MM.1S (cell line): ENCODE measurements at regions not wholly inside any gene's neighbourhood (a gene's known extent, or its start where the extent isn't known, plus 50 kb on each side); places are given as distances from the start of the nearest gene placed in this dataset.

ENCODE experiments used
- DNase-seq: peaks from one replicate; pipeline ENCODE4 v3.0.0-alpha.2; 2015
- H2AFZ ChIP-seq: fragments of 300-600 bp; sonication (generic); 2 replicates; pipeline ENCODE4 v1.6.0; 2016; ENCODE audit warnings: antibody characterized with exemption, low read length
- H3F3A ChIP-seq: fragments of 300-600 bp; sonication (generic); 2 replicates; pipeline ENCODE4 v1.6.1; 2016; ENCODE audit warnings: mild to moderate bottlenecking, antibody characterized with exemption, low read length, moderate library complexity, mixed read lengths; ENCODE audit not compliant: insufficient read depth
- H3K27ac ChIP-seq: fragments of 300-600 bp; sonication (generic); 2 replicates; pipeline ENCODE4 v1.5.1; 2016; ENCODE audit warnings: mild to moderate bottlenecking, low read length
- H3K27me3 ChIP-seq: fragments of 300-600 bp; sonication (generic); replicated peaks from 2 replicates; pipeline ENCODE4 v1.6.0; 2016; ENCODE audit warnings: low read length; ENCODE audit not compliant: insufficient read depth
- H3K36me3 ChIP-seq: fragments of 300-600 bp; sonication (generic); replicated peaks from 2 replicates; pipeline ENCODE4 v1.6.1; 2016; ENCODE audit warnings: mild to moderate bottlenecking, low read length, mixed read lengths; ENCODE audit not compliant: insufficient read depth
- H3K4me1 ChIP-seq: fragments of 300-600 bp; sonication (generic); 2 replicates; pipeline ENCODE4 v1.6.1; 2016; ENCODE audit warnings: low read length, mixed read lengths
- H3K4me2 ChIP-seq: fragments of 300-600 bp; sonication (generic); 2 replicates; pipeline ENCODE4 v1.6.0; 2016; ENCODE audit warnings: low read depth, low read length
- H3K4me3 ChIP-seq: fragments of 300-600 bp; sonication (generic); 2 replicates; pipeline ENCODE4 v1.5.1; 2016; ENCODE audit warnings: low read length, mixed read lengths
- H3K79me2 ChIP-seq: fragments of 300-600 bp; sonication (generic); 2 replicates; pipeline ENCODE4 v1.6.1; 2016; ENCODE audit warnings: mixed run types, low read length, mixed read lengths
- H3K9ac ChIP-seq: fragments of 300-600 bp; sonication (generic); 2 replicates; pipeline ENCODE4 v1.6.1; 2016; ENCODE audit warnings: low read length, mixed read lengths
- H3K9me2 ChIP-seq: fragments of 300-600 bp; sonication (generic); replicated peaks from 2 replicates; pipeline ENCODE4 v1.6.1; 2016; ENCODE audit warnings: mild to moderate bottlenecking, low read length, mixed read lengths; ENCODE audit not compliant: insufficient read depth
- H3K9me3 ChIP-seq: fragments of 300-600 bp; sonication (generic); replicated peaks from 2 replicates; pipeline ENCODE4 v1.6.1; 2016; ENCODE audit warnings: mild to moderate bottlenecking, low read length, mixed read lengths; ENCODE audit not compliant: insufficient read depth
- H4K20me1 ChIP-seq: fragments of 300-600 bp; sonication (generic); 2 replicates; pipeline ENCODE4 v1.6.1; 2016; ENCODE audit warnings: mild to moderate bottlenecking, low read length, moderate library complexity, mixed read lengths; ENCODE audit not compliant: insufficient read depth
- EZH2 ChIP-seq: fragments of 300-600 bp; sonication (generic); optimal IDR thresholded peaks from 2 replicates; pipeline ENCODE3; 2017; ENCODE audit warnings: low read depth, mild to moderate bottlenecking, antibody characterized with exemption, low read length, mixed read lengths
- EZH2phosphoT487 ChIP-seq: fragments of 300-600 bp; sonication (generic); IDR thresholded peaks from 2 replicates; pipeline ENCODE4 v1.6.1; 2018; ENCODE audit warnings: antibody characterized with exemption, low read length
- TF ChIP-seq, protein P1 (sequence below): fragments of 300-600 bp; sonication (generic); IDR thresholded peaks from 2 replicates; pipeline ENCODE4 v1.5.1; 2016; ENCODE audit warnings: antibody characterized with exemption, low read length, mixed read lengths

DNA sequence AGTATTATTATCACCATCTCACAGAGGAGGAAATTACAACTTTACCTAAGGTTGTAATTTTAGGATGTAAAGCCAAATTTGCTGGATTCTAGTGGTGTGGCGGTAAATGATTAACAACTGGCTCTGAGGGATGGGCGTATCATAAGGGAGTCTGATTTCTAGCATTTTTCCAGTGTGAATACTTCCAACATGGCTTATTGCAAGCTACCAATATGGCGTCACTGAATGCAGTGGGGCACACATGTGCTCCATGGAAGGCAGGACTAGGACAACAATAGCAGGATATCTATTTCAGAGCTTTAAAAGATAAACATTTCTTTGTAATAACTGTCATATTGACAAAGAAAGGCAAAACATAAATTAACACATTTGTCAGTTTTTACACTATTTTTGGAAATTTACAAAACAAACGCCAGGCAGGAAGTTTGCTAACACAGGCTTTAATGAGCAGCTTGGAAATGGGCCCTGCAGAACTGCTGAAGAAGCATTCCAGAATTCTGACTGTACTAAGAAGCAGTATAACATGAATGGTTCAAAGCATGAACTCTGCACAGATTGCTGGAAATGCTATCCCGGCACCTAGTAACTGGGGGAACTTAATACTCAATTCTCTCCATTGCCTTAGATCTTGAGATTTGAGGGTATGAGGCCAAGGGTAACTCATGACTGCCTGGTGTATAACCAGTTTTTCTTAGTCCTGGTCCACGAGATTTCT, 439.3 kb upstream of the MAP2 start:
- Histone ChIP-seq H3K9me3 (no peaks in the 10 kb centered on the region), H2AFZ (no peak overlapping the region), H3K9ac (no peak overlapping the region), H3K4me2 (no peak overlapping the region), H3K9me2 (no peaks in the 10 kb centered on the region), H4K20me1 (no peaks in the 10 kb centered on the region), H3K36me3 (no peaks in the 10 kb centered on the region), H3K27me3 (no peaks in the 10 kb centered on the region), H3K79me2 (no peaks in the 10 kb centered on the region), H3F3A (no peaks in the 10 kb centered on the region), H3K4me1 (no peaks in the 10 kb centered on the region), H3K4me3 (no peak overlapping the region), H3K27ac (no peak overlapping the region)
- no peak for DNase-seq
- TF ChIP-seq, protein P1, sequence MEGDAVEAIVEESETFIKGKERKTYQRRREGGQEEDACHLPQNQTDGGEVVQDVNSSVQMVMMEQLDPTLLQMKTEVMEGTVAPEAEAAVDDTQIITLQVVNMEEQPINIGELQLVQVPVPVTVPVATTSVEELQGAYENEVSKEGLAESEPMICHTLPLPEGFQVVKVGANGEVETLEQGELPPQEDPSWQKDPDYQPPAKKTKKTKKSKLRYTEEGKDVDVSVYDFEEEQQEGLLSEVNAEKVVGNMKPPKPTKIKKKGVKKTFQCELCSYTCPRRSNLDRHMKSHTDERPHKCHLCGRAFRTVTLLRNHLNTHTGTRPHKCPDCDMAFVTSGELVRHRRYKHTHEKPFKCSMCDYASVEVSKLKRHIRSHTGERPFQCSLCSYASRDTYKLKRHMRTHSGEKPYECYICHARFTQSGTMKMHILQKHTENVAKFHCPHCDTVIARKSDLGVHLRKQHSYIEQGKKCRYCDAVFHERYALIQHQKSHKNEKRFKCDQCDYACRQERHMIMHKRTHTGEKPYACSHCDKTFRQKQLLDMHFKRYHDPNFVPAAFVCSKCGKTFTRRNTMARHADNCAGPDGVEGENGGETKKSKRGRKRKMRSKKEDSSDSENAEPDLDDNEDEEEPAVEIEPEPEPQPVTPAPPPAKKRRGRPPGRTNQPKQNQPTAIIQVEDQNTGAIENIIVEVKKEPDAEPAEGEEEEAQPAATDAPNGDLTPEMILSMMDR = no peak
- TF ChIP-seq EZH2 (no peak), EZH2phosphoT487 (no peak)

DNA sequence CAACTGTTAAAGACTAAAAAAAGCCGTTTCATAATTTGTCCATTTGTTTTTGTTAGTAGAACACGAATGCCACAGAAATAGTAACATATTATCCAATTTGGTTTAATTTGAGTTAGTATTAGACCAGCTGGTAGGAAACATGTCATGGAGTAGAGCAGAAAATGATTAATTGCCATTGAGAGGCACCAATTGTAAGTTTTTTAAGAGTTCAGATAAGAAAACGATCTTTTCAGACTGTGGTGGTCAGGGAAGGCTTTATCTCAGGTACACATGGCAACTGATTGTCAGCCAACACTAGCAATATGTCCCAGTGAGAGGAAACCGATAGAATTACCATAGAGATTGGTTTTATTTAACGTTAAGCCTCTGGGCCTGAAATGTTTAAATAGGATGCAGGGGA, 438.2 kb upstream of the MAP2 start:
- H3K9ac ChIP-seq = no peak overlapping the region
- H3K4me2 ChIP-seq = no peak overlapping the region
- no peak overlapping the region for H2AFZ ChIP-seq
- no peaks in the 10 kb centered on the region for H3K9me2 ChIP-seq
- TF ChIP-seq EZH2 = no peak
- TF ChIP-seq EZH2phosphoT487 = no peak
- TF ChIP-seq, protein P1 = no peak
- H3K4me3 ChIP-seq = no peak overlapping the region
- no peaks in the 10 kb centered on the region for H3K9me3 ChIP-seq
- H3K79me2 ChIP-seq = no peaks in the 10 kb centered on the region
- DNase-seq = no peak
- H3K27ac ChIP-seq = no peak overlapping the region
- H4K20me1 ChIP-seq = no peaks in the 10 kb centered on the region
- H3K36me3 ChIP-seq = no peaks in the 10 kb centered on the region
- no peaks in the 10 kb centered on the region for H3K4me1 ChIP-seq
- H3F3A ChIP-seq = no peaks in the 10 kb centered on the region
- H3K27me3 ChIP-seq = no peaks in the 10 kb centered on the region

DNA sequence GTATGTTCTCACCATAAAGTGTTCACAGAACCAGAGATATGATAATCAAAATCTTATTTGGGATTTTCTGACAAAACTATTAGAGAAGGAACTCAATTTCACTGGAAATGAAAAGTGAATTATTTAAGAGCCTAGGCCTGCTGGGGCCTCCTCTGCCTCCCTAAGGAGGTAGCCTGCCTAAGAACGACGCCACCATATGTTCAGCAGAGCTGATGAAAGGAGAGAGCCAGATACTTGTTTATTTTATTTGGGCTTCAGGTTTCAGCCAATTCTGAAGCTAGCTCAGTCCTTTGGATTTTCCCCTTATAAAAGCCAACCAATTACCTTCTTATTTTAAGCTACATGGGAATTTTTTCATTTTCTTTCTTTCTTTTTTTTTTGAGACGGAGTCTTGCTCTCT, 433.1 kb upstream of the MAP2 start:
- Histone ChIP-seq H3K4me3 (no peak overlapping the region), H3K9me2 (no peaks in the 10 kb centered on the region), H3K27ac (no peak overlapping the region), H3K79me2 (no peaks in the 10 kb centered on the region), H3K4me2 (no peak overlapping the region), H3K36me3 (no peaks in the 10 kb centered on the region), H4K20me1 (no peaks in the 10 kb centered on the region), H3K9ac (no peak overlapping the region), H3F3A (no peaks in the 10 kb centered on the region), H3K27me3 (no peaks in the 10 kb centered on the region), H3K9me3 (no peaks in the 10 kb centered on the region), H3K4me1 (no peaks in the 10 kb centered on the region), H2AFZ (no peak overlapping the region)
- DNase-seq = no peak
- TF ChIP-seq EZH2phosphoT487 (no peak), EZH2 (no peak)
- TF ChIP-seq, protein P1 = no peak
